NCI-H1694 treated with DMSO at 0.1 percent for 48 hours (cell line): ENCODE measurements at regions not wholly inside any gene's neighbourhood (a gene's known extent, or its start where the extent isn't known, plus 50 kb on each side); places are given as distances from the start of the nearest gene placed in this dataset.
"Not testable (repeated sequence)": the region's sequence is repeated elsewhere in the genome, so short reads cannot be mapped to it uniquely, and the experiment has no call there.

Experiments used
- DNase-seq: peaks from one replicate; lab custom pipeline; 2025; lab: John Stamatoyannopoulos, UW

DNA sequence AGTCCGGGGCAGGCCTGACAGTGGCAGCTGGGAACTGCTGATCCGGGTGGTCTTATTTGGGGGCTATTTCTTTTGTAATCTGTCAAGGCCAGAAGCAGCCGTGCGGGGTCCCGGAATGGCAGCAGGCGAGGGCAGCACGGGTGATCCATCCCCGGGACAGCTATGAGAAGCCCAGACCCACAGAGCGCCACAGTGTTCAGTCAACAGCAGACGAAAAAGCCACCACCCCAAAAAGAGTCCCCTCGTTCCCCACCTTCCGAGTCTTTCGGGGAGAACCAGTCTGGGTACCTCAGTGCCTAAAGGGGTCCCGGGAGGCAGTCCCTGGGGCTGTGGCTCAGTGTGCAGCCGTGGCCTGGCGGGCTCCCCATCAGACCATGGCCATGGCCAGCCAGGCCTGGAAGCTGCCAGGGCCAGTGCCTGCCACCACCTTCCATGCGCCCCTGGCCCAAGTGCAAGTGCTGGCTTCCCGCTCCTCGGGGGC is 125.1 kb upstream of the KCTD7 start:
- no peak for DNase-seq

GRCh38 chr7:66504131-66504530 is 124.5 kb upstream of the KCTD7 start:
- DNase-seq: no peak

- DNase-seq: no peak
These were observed 123.7 kb upstream of the KCTD7 start for GRCh38 chr7:66505009-66505408.

DNA sequence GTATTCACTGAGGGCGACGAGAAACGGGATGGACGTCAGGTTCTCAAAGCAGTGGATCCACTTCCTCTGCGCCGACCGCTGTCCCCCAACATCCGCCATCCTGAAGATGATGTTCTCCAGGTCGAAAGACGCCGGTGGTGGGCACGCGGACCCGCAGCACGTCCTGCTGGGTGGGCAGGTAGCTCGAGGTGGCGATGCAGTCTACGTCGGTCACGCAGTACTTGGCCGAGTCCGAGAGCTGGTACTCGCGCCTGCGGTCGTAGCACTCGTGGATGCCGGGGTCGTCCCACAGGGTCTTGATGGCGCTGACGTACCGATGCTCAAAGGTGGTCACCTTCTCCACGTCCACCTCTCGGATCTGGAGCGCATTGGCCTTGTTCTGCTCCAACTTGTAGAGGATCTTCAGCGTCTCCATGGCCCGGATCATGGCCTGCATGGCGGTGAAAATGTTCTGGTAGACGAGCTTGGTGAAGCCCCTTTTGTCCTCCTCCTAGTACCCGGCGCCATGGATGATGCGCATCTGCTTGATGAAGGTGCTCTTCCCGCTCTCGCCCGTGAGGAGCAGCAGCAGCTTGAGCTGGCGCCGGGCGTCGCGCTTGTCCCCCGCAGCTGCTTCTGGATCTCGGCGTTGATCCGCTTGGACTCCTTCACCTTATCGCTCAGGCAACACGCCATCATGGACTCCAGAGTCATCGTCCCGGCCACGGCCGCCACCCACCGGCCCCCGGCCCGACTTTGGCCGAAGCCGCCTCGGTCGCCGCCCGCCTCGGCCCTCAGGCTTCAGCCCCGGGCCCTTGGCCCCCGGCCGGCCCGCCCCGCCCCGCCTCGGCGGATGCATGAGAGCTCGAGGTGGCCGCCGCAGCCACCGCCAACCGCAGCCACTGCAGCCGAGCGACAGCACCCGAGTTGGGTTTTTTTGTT is 122.9 kb upstream of the KCTD7 start:
- no peak for DNase-seq

GRCh38 chr7:66506703-66507102 is 122.0 kb upstream of the KCTD7 start:
- not testable (repeated sequence) for DNase-seq

- DNase-seq: no peak
These were observed 120.9 kb upstream of the KCTD7 start for GRCh38 chr7:66507764-66508296.

- DNase-seq: no peak
These were observed 120.2 kb upstream of the KCTD7 start for GRCh38 chr7:66508431-66508830.

- DNase-seq: no peak
These were observed 114.6 kb upstream of the KCTD7 start for GRCh38 chr7:66514050-66514449.

- no peak for DNase-seq
These were observed 111.3 kb upstream of the KCTD7 start for GRCh38 chr7:66517212-66517909.

DNA sequence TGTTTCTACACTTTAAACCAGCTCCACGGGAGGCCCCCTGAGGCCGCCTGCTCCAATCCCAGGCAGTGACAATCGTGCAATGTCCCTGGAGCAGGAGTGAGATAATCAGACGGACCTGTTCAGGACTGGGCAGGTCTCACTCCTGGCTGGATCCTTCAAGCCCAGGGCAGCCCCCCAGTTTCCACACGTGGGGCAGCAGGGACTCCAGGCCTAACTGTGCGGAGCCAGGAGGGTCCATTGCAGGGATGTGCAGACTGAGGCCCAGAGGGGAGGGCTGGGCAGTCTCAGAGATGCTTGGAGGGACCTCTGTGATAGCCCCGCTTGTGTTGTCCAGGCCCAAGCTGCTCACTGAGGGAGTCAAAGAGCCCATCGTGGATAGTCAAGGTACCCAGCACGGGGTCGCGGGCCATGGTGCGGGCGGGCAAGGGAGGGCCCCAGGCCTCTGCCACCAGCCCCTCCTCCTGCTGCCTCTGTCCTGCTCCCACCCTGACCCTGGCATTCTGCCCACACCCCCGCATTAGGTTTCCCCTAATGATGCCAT is 110.5 kb upstream of the KCTD7 start:
- DNase-seq: no peak

- DNase-seq: no peak
These were observed 107.0 kb upstream of the KCTD7 start for GRCh38 chr7:66521675-66522074.

- no peak for DNase-seq
These were observed 106.2 kb upstream of the KCTD7 start for GRCh38 chr7:66522518-66522917.

DNA sequence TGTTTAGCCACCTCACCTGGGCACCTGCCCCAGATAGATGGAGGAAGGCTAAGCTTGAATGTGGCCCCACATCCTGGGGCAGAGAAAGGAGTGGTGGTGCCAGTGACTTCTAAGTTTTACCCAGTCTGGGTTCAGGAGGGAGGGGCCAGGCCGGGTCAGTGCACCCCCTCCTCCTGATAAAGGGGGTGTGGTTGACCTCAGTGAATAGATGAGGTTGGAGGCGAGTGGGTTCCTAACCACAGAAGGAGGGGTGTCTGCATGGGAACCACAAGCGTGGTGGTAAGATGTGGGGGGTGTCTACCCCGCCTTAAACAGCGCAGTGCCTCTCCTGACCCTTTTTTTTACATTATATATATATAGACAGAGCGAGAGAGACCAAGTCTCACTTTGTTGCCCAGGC is 105.3 kb upstream of the KCTD7 start:
- DNase-seq: no peak

DNA sequence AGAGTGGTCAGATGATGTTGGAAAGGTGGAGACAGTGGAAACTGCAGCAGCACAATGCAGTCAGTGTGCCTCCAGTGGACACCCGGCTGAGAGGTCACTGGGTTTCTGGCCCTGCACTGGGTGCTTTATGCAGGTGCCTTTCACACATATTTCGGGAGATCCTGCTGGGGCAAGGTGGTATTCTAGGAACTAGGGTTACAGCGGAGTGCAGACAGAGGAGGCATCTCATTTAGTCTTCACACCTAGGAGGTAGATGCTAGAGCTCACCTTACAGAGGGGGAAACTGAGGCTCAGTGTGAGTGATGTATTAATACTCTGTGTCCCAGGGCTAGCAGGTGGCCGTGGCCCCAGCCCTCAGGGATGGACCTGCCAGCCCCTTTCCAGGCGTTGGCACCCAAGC is 103.9 kb upstream of the KCTD7 start:
- no peak for DNase-seq

GRCh38 chr7:66526782-66527181 is 101.9 kb upstream of the KCTD7 start:
- DNase-seq: not testable (repeated sequence)

DNA sequence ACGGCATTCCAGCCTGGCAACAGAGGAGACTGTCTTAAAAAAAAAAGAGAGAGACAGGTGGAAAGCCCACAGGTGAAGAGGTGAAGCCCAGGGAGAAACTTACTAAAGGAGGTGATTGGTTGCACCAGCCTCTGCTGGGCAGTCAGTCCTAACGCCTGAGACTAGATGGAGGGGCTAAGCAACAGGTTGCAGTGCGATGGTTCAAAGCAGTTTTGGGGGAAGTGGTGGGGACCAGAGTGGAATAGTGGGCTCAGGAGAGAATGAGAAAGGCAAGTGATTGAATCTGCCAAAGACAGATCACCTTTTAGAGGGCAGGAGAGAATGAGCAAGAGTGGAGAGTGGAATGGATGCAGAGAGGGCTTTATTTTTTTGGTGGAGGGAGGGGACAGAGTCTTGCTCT is 100.0 kb upstream of the KCTD7 start:
- DNase-seq: no peak

DNA sequence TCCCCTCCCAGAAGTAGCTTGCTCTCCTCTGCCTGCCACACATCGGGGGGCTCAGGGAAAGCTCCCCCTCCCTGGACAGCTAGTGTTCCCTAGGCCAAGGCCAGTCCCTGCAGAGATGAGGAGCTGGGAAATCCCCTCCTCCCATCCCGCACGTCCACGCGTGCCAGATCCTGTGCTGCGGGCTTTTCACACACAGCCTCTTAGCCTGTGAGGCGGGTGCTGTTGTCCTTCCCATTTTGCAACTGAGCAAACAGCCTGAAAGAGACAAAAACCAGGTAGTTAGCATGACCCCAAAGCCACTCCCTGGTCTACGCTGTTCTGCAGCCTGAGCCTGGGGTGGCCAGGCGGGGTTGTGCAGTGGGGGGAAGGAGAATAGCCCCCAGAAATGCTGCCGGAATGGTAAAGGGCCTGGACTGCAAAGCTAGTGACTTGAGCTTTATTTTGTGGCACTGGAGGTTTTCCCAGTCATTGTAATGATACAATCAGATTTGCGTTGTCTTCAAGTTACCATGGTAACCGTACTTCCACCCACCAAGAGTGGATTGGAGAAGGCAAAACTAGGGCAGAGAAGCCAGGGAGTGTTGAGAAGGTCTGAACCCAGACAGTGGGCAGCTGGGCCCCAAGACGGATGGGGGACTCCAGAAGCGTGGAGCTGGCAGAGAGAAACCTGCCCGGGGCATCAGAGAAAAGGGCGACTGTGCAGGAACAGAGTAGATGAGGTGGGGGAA is 98.6 kb upstream of the KCTD7 start:
- DNase-seq: no peak

- no peak for DNase-seq
These were observed 93.0 kb upstream of the KCTD7 start for GRCh38 chr7:66535414-66536329.

DNA sequence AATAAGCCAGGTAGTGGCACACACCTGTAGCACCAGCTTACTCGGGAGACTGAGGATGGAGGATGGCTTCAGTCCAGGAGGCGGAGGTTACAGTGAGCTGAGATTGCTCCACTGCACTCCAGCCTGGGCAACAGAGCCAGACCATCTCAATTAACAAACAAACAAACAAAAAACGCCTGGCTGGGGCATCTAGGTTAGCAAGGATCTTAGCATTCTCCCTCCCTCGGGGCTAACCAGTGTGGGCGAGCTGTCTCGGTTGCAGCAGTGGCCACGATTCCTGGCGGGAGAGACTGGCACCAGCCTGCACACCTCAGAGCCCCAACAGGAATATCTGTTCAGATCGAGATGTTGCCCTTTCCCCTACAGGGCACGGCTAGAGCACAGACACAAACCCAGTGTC is 91.3 kb upstream of the KCTD7 start:
- DNase-seq: no peak

DNA sequence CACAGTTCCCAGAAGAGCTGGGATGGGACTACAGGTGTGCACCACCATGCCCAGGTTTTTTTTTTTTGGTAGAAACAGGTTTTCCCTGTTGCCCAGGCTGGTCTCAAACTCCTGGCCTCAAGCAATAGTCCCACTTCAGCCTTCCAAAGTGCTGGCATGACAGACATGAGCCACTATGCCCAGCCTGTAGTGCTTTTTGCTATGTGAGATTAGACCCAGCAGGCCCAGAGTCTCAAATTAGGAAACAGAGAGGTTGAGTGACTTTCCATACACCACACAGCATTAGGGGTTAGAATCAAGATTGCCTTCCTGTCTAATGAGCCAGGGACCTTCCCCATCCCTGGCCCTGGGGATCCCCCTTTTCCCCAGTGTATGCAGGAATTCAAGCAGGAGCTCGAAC is 90.8 kb upstream of the KCTD7 start:
- no peak for DNase-seq

- DNase-seq: no peak
These were observed 89.4 kb upstream of the KCTD7 start for GRCh38 chr7:66539264-66539623.
